Fibroblast of lung (primary cell): ENCODE measurements at regions not wholly inside any gene's neighbourhood (a gene's known extent, or its start where the extent isn't known, plus 50 kb on each side); places are given as distances from the start of the nearest gene placed in this dataset.

ENCODE experiments used
- EZH2 ChIP-seq: IDR thresholded peaks from 2 replicates; pipeline ENCODE4 v1.5.1; 2012; ENCODE audit warnings: low read length, control low read depth, mild to moderate bottlenecking; ENCODE audit errors: missing control alignments
- TF ChIP-seq, protein P1 (sequence below), 2 donors: IDR thresholded peaks in 1 of 2; conservative IDR thresholded peaks in 1 of 2; 1 replicate in 1 of 2; 2 replicates in 1 of 2; pipeline ENCODE4 v1.5.1; 2011 to 2012; ENCODE audit warnings: low read length in 2 of 2, control low read depth in 1 of 2, inconsistent platforms in 1 of 2, low read depth in 1 of 2, mild to moderate bottlenecking in 1 of 2

DNA sequence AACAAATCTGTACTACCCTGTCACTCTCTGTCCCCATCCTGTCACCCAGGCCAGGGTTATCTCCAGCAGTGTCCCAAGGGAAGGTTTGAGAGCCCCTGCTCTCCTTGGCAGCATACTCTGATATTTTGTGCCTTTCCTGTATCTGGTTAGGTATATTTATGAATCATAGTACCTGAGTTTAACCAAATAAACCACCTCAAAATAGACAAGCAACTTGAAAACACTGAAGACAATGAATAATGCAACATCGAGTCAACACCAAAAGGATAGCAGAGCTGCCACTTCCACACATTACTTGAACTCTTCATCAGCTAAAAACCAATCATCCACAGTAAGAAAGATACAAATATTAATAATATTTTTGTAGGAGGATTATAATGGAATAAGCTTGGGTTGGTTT is 142.6 kb upstream of the TAB2 start:
- TF ChIP-seq, protein P1, sequence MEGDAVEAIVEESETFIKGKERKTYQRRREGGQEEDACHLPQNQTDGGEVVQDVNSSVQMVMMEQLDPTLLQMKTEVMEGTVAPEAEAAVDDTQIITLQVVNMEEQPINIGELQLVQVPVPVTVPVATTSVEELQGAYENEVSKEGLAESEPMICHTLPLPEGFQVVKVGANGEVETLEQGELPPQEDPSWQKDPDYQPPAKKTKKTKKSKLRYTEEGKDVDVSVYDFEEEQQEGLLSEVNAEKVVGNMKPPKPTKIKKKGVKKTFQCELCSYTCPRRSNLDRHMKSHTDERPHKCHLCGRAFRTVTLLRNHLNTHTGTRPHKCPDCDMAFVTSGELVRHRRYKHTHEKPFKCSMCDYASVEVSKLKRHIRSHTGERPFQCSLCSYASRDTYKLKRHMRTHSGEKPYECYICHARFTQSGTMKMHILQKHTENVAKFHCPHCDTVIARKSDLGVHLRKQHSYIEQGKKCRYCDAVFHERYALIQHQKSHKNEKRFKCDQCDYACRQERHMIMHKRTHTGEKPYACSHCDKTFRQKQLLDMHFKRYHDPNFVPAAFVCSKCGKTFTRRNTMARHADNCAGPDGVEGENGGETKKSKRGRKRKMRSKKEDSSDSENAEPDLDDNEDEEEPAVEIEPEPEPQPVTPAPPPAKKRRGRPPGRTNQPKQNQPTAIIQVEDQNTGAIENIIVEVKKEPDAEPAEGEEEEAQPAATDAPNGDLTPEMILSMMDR (conservative IDR thresholded peaks at IDR 0.05 in 1 of 2, IDR thresholded peaks at IDR 0.05 in 1 of 2; ENCODE audit: low read depth in 1 of 2, low read length in 2 of 2): no peak
- TF ChIP-seq EZH2: no peak
